ENCODE measurements at regions not wholly inside any gene's neighbourhood (a gene's known extent, or its start where the extent isn't known, plus 50 kb on each side); places are given as distances from the start of the nearest gene placed in this dataset.

- intact Hi-C loops (cut with DNase I; ENCODE audit: low total_unique reads), result no loop called here
- no peak overlapping the region for H3K27ac ChIP-seq
- no peaks in the 10 kb centered on the region for H3K36me3 ChIP-seq
- WGBS, 2 donors (ENCODE audit: low coverage in 1 of 2), result 58 to 72% methylated on average over 2 of the region's 2 CpGs
- no peak for DNase-seq
- TF ChIP-seq CTCF (IDR thresholded peaks at IDR 0.05) (no peak), POLR2A (IDR thresholded peaks at IDR 0.05) (no peak), POLR2AphosphoS5 (IDR thresholded peaks at IDR 0.05) (no peak), EP300 (IDR thresholded peaks at IDR 0.05; ENCODE audit: low read depth) (no peak)
- no peak overlapping the region for H3K4me3 ChIP-seq
- H3K27me3 ChIP-seq, result no peaks in the 10 kb centered on the region
- no peaks in the 10 kb centered on the region for H3K4me1 ChIP-seq
- in situ Hi-C loops (cut with MboI; ENCODE audit: low pct_ligation_motif_present in 1 of 4, low pct_unique_long_range_greater_than_20kb in 1 of 4, low sequenced_read_pairs in 3 of 4), result no loop called here
- H3K9me3 ChIP-seq, result no peaks in the 10 kb centered on the region
Measured at GRCh38 chr12:114092981-114093380, 126.9 kb upstream of the RBM19 start.

DNA sequence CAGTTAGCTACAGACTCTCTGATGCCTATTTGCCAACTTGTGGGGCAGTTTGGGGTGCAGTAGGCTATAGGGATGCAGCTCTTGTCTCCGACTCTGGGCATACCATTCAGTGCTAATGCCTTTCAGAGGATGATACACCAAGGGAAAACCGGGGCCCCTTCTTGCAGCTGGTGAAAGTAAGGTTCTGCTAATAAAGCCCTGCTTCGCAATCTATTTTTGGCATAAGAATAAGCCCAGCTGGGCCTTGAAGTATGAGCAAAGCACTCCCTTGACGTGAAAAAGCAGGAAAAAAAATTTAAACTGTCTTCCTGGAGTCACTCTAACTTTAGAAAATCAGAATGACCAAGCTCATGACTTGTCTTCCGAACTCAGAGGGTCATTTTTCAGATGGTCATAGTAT is 124.1 kb upstream of the RBM19 start:
- H3K36me3 ChIP-seq, result no peaks in the 10 kb centered on the region
- no peak overlapping the region for H3K4me3 ChIP-seq
- intact Hi-C loops (cut with DNase I; ENCODE audit: low total_unique reads), result no loop called here
- H3K27me3 ChIP-seq, result no peaks in the 10 kb centered on the region
- in situ Hi-C loops (cut with MboI; ENCODE audit: low pct_ligation_motif_present in 1 of 4, low pct_unique_long_range_greater_than_20kb in 1 of 4, low sequenced_read_pairs in 3 of 4), result no loop called here
- 55 to 67% methylated on average over 2 to 5 of the region's 5 CpGs for WGBS, 2 donors (ENCODE audit: low coverage in 1 of 2)
- no peaks in the 10 kb centered on the region for H3K4me1 ChIP-seq
- DNase-seq, result no peak
- TF ChIP-seq CTCF (IDR thresholded peaks at IDR 0.05) (no peak), EP300 (IDR thresholded peaks at IDR 0.05; ENCODE audit: low read depth) (no peak), POLR2A (IDR thresholded peaks at IDR 0.05) (no peak)
- H3K27ac ChIP-seq, result no peak overlapping the region
- H3K9me3 ChIP-seq, result no peaks in the 10 kb centered on the region

DNA sequence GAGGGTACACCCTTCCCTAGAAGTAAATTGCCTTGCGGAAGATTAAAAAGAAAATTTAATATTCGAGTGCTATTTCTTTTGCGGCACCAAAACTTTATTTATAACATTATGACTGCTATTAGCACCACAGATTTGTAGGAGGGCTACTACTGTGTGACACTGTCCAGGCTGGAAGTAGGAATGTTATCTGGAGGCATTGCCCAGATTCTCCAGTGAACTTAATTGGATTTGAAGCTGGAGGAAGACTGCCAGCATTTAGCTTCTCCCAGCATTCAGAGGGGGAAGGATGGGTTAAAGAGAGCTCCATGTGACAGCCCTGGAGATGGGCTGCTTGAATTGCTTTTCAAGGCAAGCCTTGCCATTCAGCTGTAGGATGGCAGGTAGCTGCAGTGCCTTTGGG is 107.0 kb upstream of the RBM19 start:
- intact Hi-C loops (cut with DNase I; ENCODE audit: low total_unique reads), result no loop called here
- Histone ChIP-seq H3K36me3 (no peaks in the 10 kb centered on the region), H3K9me3 (no peaks in the 10 kb centered on the region), H3K27ac (no peak overlapping the region), H3K27me3 (no peaks in the 10 kb centered on the region), H3K4me1 (no peaks in the 10 kb centered on the region), H3K4me3 (no peak overlapping the region)
- no peak for DNase-seq
- 68 to 81% methylated on average over 3 of the region's 3 CpGs for WGBS, 2 donors (ENCODE audit: low coverage in 1 of 2)
- no peak for TF ChIP-seq EP300 (IDR thresholded peaks at IDR 0.05; ENCODE audit: low read depth)
- TF ChIP-seq POLR2A (IDR thresholded peaks at IDR 0.05), result no peak
- TF ChIP-seq POLR2AphosphoS5 (IDR thresholded peaks at IDR 0.05), result no peak
- TF ChIP-seq CTCF (IDR thresholded peaks at IDR 0.05), result no peak
- in situ Hi-C loops (cut with MboI; ENCODE audit: low pct_ligation_motif_present in 1 of 4, low pct_unique_long_range_greater_than_20kb in 1 of 4, low sequenced_read_pairs in 3 of 4), result no loop called here

DNA sequence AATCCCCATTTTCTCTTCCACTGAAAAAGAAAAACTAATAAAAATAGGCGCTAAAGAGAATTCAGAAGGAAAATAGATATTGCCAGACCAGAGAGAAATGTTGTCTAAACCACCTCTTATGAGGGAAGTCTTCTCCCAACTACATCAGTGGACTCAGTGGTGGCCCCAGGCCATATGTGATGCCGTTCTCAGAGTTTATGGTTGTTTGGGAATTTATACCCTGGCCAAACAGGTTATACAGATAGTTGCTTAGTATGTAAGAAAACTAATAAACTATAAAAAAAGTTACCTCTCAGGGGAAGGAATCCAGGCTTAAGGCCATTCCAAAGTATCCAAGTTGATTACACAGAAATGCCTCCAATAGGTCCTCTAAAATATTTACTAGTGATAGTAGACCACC is 103.4 kb upstream of the RBM19 start:
- intact Hi-C loops (cut with DNase I; ENCODE audit: low total_unique reads) (no loop called here), in situ Hi-C loops (cut with MboI; ENCODE audit: low pct_ligation_motif_present in 1 of 4, low pct_unique_long_range_greater_than_20kb in 1 of 4, low sequenced_read_pairs in 3 of 4) (no loop called here)
- Histone ChIP-seq H3K36me3 (no peaks in the 10 kb centered on the region), H3K4me1 (no peaks in the 10 kb centered on the region), H3K27me3 (no peaks in the 10 kb centered on the region), H3K4me3 (no peak overlapping the region), H3K9me3 (no peaks in the 10 kb centered on the region), H3K27ac (no peak overlapping the region)
- WGBS, 2 donors (ENCODE audit: low coverage in 1 of 2), result 39 to 50% methylated on average over 2 of the region's 2 CpGs
- DNase-seq, result no peak
- no peak for TF ChIP-seq EP300 (IDR thresholded peaks at IDR 0.05; ENCODE audit: low read depth)
- no peak for TF ChIP-seq POLR2A (IDR thresholded peaks at IDR 0.05)
- no peak for TF ChIP-seq CTCF (IDR thresholded peaks at IDR 0.05)
- no peak for TF ChIP-seq POLR2AphosphoS5 (IDR thresholded peaks at IDR 0.05)

Data from transverse colon (tissue), 4 donors.